Colon (tissue), 2 donors: ENCODE measurements at regions not wholly inside any gene's neighbourhood (a gene's known extent, or its start where the extent isn't known, plus 50 kb on each side); places are given as distances from the start of the nearest gene placed in this dataset.

Experiments
- FAIRE-seq: peaks from 2 replicates; lab custom pipeline; 2012; peaks lifted over from hg19 to GRCh38; lab: Jason Lieb, UNC
- donor health status: control.
- donor health status: control.

- FAIRE-seq, result no peak
Observed at GRCh38 chr2:125857971-125858794, 797.8 kb upstream of the GYPC start.

- no peak for FAIRE-seq
Observed at GRCh38 chr2:125861461-125861860, 794.5 kb upstream of the GYPC start.

GRCh38 chr2:125867908-125868307, 788.0 kb upstream of the GYPC start:
- no peak for FAIRE-seq

GRCh38 chr2:125870264-125870663, 785.7 kb upstream of the GYPC start:
- no peak for FAIRE-seq

GRCh38 chr2:125870746-125871145, 785.2 kb upstream of the GYPC start:
- FAIRE-seq, result no peak

GRCh38 chr2:125874564-125874963, 781.4 kb upstream of the GYPC start:
- FAIRE-seq, result no peak

GRCh38 chr2:125885340-125885739, 770.6 kb upstream of the GYPC start:
- FAIRE-seq, result peak; percentile 43

- no peak for FAIRE-seq
Observed at GRCh38 chr2:125886153-125886552, 769.8 kb upstream of the GYPC start.

GRCh38 chr2:125901278-125901677, 754.7 kb upstream of the GYPC start:
- peak; percentile 69 for FAIRE-seq

GRCh38 chr2:125925891-125926546, 729.9 kb upstream of the GYPC start:
- no peak for FAIRE-seq

GRCh38 chr2:125935559-125935958, 720.4 kb upstream of the GYPC start:
- no peak for FAIRE-seq

GRCh38 chr2:125942585-125943424, 713.2 kb upstream of the GYPC start:
- FAIRE-seq, result no peak

- no peak for FAIRE-seq
Observed at GRCh38 chr2:125959047-125959446, 696.9 kb upstream of the GYPC start.

GRCh38 chr2:125961739-125962138, 694.2 kb upstream of the GYPC start:
- no peak for FAIRE-seq

GRCh38 chr2:125979886-125980285, 676.1 kb upstream of the GYPC start:
- FAIRE-seq, result no peak

GRCh38 chr2:125983364-125983763, 672.6 kb upstream of the GYPC start:
- no peak for FAIRE-seq

GRCh38 chr2:126029316-126029715, 626.6 kb upstream of the GYPC start:
- FAIRE-seq, result no peak

- no peak for FAIRE-seq
Observed at GRCh38 chr2:126038861-126039260, 617.1 kb upstream of the GYPC start.

- FAIRE-seq, result no peak
Observed at GRCh38 chr2:126041391-126042047, 614.4 kb upstream of the GYPC start.

GRCh38 chr2:126042089-126042488, 613.9 kb upstream of the GYPC start:
- FAIRE-seq, result no peak

- no peak for FAIRE-seq
Observed at GRCh38 chr2:126048719-126049118, 607.2 kb upstream of the GYPC start.

- no peak for FAIRE-seq
Observed at GRCh38 chr2:126049461-126049860, 606.5 kb upstream of the GYPC start.
